Loucy (cell line): ENCODE measurements at regions not wholly inside any gene's neighbourhood (a gene's known extent, or its start where the extent isn't known, plus 50 kb on each side); places are given as distances from the start of the nearest gene placed in this dataset.

Experiments
- H2AFZ ChIP-seq: fragments of 200-600 bp; sonication (generic); 2 replicates; pipeline ENCODE4 v1.6.0; 2016; ENCODE audit warnings: antibody characterized with exemption, mild to moderate bottlenecking, low read length, moderate library complexity
- H3F3A ChIP-seq: fragments of 200-600 bp; 2 replicates; pipeline ENCODE4 v1.6.0; 2016; ENCODE audit warnings: antibody characterized with exemption, low read depth, mild to moderate bottlenecking
- H3K27me3 ChIP-seq: fragments of 200-600 bp; sonication (generic); 2 replicates; pipeline ENCODE4 v1.6.1; 2014; ENCODE audit warnings: low read length, mild to moderate bottlenecking; ENCODE audit not compliant: insufficient read depth, poor library complexity, severe bottlenecking
- H3K36me3 ChIP-seq: fragments of 200-600 bp; sonication (generic); 2 replicates; pipeline ENCODE4 v1.6.1; 2016; ENCODE audit warnings: low read length; ENCODE audit not compliant: insufficient read depth
- H3K4me1 ChIP-seq: fragments of 200-600 bp; sonication (generic); 2 replicates; pipeline ENCODE4 v1.5.1; 2014; ENCODE audit warnings: low read length, mild to moderate bottlenecking; ENCODE audit not compliant: insufficient read depth, poor library complexity, severe bottlenecking
- H3K4me2 ChIP-seq: fragments of 200-600 bp; sonication (generic); 2 replicates; pipeline ENCODE4 v1.6.0; 2014; ENCODE audit warnings: antibody characterized with exemption, low read length, low read depth, mild to moderate bottlenecking; ENCODE audit not compliant: poor library complexity, severe bottlenecking
- H3K4me3 ChIP-seq: fragments of 200-600 bp; sonication (generic); 2 replicates; pipeline ENCODE4 v1.5.1; 2014; ENCODE audit warnings: low read length, mild to moderate bottlenecking, mixed read lengths; ENCODE audit not compliant: poor library complexity, severe bottlenecking
- H3K79me2 ChIP-seq: fragments of 200-600 bp; sonication (generic); 2 replicates; pipeline ENCODE4 v1.6.1; 2014; ENCODE audit warnings: low read length; ENCODE audit not compliant: insufficient read depth
- H3K9ac ChIP-seq: fragments of 200-600 bp; sonication (generic); 2 replicates; pipeline ENCODE4 v1.6.0; 2014; ENCODE audit warnings: mild to moderate bottlenecking, low read depth, low read length, moderate library complexity; ENCODE audit not compliant: poor library complexity, severe bottlenecking
- H3K9me2 ChIP-seq: fragments of 200-600 bp; sonication (generic); replicated peaks from 2 replicates; pipeline ENCODE4 v1.6.1; 2016; ENCODE audit warnings: low read depth, low read length, mixed read lengths
- H3K9me3 ChIP-seq: fragments of 200-600 bp; sonication (generic); 2 replicates; pipeline ENCODE4 v1.6.1; 2014; ENCODE audit warnings: mild to moderate bottlenecking, antibody characterized with exemption, low read length, low read depth; ENCODE audit not compliant: insufficient read depth
- H4K20me1 ChIP-seq: fragments of 200-600 bp; sonication (generic); 2 replicates; pipeline ENCODE4 v1.6.0; 2014; ENCODE audit warnings: antibody characterized with exemption, low read length, mild to moderate bottlenecking; ENCODE audit not compliant: insufficient read depth, poor library complexity, severe bottlenecking
- CTCF ChIP-seq: fragments of 200-600 bp; sonication (generic); conservative IDR thresholded peaks from 2 replicates; pipeline ENCODE4 v1.5.1; 2014; ENCODE audit warnings: mild to moderate bottlenecking, antibody characterized with exemption, low read length
- EZH2phosphoT487 ChIP-seq: fragments of 200-600 bp; IDR thresholded peaks from 2 replicates; pipeline ENCODE4 v1.6.1; 2018; ENCODE audit warnings: antibody characterized with exemption, mild to moderate bottlenecking, moderate library complexity, borderline replicate concordance

GRCh38 chr18:77634494-77634893 is 384.8 kb downstream of the GALR1 start:
- Histone ChIP-seq H4K20me1 (no peaks in the 10 kb centered on the region), H2AFZ (no peak overlapping the region), H3K79me2 (no peaks in the 10 kb centered on the region), H3K27me3 (no peaks in the 10 kb centered on the region), H3K9me3 (no peaks in the 10 kb centered on the region), H3K4me1 (no peaks in the 10 kb centered on the region), H3K4me2 (no peak overlapping the region), H3K9ac (no peak overlapping the region), H3K9me2 (no peaks in the 10 kb centered on the region), H3K4me3 (no peak overlapping the region), H3K36me3 (no peaks in the 10 kb centered on the region), H3F3A (no peaks in the 10 kb centered on the region)
- no peak for TF ChIP-seq CTCF
- TF ChIP-seq EZH2phosphoT487: no peak

- Histone ChIP-seq H3K4me3 (no peak overlapping the region), H3K4me1 (no peaks in the 10 kb centered on the region), H3K4me2 (no peak overlapping the region), H3K27me3 (no peaks in the 10 kb centered on the region), H3K9me3 (no peaks in the 10 kb centered on the region), H3F3A (no peaks in the 10 kb centered on the region), H3K9me2 (no peaks in the 10 kb centered on the region), H3K79me2 (no peaks in the 10 kb centered on the region), H4K20me1 (no peaks in the 10 kb centered on the region), H2AFZ (no peak overlapping the region), H3K9ac (no peak overlapping the region), H3K36me3 (no peaks in the 10 kb centered on the region)
- TF ChIP-seq EZH2phosphoT487 (no peak), CTCF (no peak)
These were observed 385.8 kb downstream of the GALR1 start for GRCh38 chr18:77635451-77635850.

DNA sequence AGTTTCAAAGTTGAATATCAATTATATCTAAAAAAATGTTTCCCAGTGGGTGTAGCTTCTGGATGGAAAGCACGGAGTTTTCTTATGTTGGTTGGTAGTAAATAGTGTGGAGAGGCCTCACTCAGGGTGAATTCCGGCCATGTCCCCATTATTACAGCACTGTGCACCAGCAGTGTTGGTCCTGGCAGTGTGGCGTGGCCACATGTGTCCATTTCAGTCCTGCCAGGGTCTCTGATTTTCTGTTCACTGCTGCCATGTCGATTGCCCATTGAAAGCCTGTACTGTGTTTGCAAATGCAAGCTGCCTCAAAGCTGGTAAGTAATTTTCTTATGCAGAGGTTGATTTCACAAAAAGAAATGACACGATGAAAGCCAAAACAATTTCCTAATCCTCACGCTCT is 386.2 kb downstream of the GALR1 start:
- no peaks in the 10 kb centered on the region for H3K27me3 ChIP-seq
- H2AFZ ChIP-seq: no peak overlapping the region
- no peaks in the 10 kb centered on the region for H3F3A ChIP-seq
- H3K4me1 ChIP-seq: no peaks in the 10 kb centered on the region
- H3K79me2 ChIP-seq: no peaks in the 10 kb centered on the region
- no peak overlapping the region for H3K4me2 ChIP-seq
- no peaks in the 10 kb centered on the region for H3K9me3 ChIP-seq
- no peaks in the 10 kb centered on the region for H4K20me1 ChIP-seq
- H3K9ac ChIP-seq: no peak overlapping the region
- no peaks in the 10 kb centered on the region for H3K9me2 ChIP-seq
- no peak for TF ChIP-seq CTCF
- no peak for TF ChIP-seq EZH2phosphoT487
- no peaks in the 10 kb centered on the region for H3K36me3 ChIP-seq
- no peak overlapping the region for H3K4me3 ChIP-seq
